ENCODE measurements at regions not wholly inside any gene's neighbourhood (a gene's known extent, or its start where the extent isn't known, plus 50 kb on each side); places are given as distances from the start of the nearest gene placed in this dataset.

DNA sequence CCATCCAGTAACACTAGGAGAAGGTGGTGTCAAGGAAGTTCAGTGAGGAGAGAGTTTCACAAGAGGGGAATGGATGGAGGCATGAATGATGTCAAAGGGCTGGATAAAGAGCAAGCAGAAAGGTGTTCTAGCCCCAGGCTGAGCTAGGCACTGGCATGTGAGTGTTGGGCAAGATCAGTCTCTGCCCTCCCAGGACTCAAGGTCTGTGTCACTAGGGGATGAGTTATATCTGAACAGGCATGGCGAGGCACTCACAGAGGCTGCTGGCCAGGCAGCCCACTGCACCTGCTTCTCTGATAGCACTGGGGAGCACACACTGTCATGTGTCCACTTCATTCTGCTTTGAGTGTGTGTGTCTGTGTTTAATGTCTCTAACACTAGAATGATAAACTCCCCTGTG lies 903.8 kb downstream of the BCL11B start:
- no peak for DNase-seq

DNA sequence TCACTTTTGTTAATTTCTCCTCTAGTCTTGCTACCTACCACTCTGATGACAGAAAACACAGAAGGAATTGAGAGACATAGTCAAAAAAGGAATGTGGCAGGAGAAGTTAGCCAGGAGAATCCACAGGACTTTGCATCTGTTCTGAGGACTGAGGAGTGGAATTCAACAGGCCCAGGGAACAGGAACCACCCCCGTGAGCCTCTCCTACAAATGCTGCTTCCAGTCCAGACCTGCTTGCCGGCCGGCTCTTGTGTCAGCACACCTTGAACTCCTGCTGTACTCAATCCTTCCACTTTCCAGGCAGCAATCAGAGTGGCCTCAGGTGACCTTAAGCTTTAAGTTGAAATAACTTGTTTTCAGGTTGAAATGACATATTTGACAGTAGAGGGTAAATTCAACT lies 903.1 kb downstream of the BCL11B start:
- no peak for DNase-seq

DNA sequence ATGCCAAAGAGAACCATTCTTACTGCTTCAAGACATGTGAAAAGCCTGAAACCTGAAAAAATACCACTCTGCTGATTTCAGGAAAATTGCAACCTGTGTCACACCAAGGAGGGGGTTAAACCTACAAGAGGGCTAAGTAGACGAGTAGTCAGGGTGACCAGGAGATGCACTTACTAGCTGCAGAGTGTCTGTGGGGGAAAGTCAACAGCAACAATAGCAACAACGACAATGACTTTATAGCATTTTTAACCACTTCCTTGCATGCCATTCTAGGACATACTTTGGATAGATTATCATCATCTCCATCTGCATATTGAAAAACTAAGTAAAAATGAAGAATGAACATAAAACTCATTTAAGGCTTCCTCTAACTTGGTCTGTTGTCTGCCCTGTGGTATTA lies 902.7 kb downstream of the BCL11B start:
- no peak for DNase-seq

DNA sequence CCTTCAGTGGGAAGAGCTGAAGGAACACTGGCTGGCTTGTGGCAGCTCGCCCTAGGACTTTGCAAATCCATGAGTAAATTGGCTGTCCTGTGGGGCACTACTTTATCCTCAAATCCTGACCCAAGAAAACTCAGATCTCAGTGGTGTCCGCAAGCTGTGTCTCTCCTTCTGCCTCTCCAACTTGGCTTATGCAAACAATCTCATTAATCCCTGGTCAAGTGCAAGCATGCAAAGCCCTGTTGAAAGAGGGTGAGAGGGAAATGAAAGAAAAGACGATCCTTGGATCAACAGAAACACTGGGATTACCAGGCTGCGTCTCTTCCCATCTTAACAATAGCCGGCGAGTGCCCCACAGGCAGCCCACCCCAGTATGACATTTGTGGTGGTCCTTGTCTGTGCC lies 901.6 kb downstream of the BCL11B start:
- DNase-seq: no peak

DNA sequence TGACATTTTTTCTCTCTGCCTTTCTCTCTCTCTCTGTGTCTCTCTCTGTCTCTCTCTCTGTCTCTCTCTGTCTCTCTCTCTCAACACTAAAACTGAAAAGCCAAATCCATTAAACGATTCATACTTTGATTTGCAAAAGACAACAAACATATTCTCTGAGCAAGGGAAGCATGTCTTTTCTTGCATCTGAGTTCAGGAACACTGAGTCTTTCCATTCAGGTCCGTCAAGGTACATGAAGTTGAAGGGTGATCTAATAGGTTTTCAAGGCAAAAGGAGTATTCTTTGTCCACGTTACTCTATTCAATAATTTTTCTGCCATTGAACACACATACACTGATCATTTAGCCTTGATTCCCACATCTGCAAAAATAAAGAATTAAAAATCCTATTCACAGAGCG lies 900.9 kb downstream of the BCL11B start:
- DNase-seq: no peak

DNA sequence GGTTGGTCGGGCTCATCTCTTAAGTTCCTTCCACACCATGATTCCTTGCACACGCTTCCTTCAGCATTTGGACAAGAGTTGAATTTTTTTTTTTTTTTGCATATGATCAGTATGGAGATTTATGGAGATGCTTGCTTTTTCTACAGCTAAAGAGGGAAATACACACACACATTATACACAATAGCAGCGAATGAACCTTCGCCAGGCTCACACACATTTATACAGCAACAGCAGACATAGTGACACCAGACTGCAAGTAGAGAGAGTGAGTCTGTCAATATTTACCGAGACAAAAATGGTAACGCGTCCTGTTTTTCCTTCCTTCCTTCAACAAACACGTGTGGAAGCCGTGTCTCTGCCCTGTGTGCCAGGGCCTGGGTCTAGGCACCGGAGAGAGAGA lies 897.9 kb downstream of the BCL11B start:
- DNase-seq: no peak

DNA sequence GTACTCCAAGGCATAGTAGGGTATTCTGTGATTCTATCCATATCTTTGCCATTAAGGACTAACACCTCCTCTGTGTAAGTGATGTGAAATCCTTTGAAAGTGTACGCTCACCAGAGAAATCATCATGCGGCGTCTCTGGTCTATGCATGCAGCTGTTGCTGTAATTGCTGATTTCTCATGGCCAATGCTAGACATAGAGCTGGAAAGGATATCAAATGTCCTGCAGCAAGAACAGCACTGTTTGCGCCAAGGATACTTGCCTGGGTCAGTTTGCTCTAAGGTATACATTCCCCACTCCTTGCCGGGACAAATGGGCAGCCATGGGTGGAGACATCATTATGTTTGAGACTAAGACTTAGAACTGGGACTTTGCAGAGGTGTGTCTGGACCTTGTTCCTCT lies 896.4 kb downstream of the BCL11B start:
- no peak for DNase-seq

DNA sequence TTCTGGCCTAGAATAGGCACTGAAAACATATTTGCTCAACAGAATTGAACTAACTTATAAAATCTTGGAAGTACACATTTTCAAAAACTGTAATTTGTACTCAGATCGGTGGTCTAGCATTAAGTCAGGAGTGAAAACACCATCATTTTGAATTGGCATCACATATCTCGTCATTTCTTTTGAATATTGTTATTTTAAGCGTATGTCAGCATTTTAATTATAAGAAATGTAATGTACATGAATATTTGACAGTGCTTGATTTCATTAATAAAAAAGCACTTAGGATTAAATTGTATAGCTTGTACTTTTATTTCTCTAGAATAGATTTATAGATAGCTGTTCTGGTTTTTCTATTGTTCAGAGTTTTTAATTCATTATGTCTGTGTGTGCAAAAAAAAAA lies 892.2 kb downstream of the BCL11B start:
- DNase-seq: no peak

DNA sequence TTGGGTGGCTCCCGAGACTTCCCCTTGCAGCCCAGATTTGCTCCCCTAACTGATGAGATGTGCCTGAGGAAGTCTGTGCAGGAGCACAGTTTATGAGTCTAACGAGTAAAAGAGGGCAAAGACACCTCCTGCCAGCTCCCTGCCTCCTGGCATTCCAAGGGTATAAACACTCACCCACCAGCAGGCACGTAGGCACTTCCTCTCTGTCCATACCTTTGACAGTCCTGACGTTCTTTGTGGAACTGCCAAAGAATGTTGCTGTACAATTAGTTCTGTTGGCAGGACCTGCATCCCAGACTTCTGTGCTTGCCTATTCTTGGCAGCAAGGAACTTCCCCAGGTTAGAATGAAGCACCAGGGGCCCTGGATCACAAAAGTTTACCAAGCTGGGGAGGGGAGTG lies 889.3 kb downstream of the BCL11B start:
- DNase-seq: no peak

DNA sequence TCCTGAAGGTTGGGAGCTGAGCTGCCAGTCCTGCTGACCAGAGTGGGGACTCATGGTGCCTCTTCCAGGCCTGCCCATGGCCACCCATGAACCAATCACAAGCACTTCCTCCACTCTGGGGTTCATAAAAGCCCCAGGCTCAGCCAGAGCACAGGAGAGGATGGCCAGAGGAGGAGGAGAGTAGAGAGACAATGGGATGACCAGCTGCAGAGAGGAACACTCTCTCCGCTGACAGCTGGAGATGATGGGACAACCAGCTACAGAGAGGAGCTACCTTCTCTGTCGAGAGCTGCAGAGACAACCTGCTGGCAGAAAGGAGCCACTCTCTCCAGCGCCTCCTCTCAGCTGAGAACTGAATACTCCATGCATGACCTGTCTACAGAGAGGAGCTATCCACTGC lies 886.1 kb downstream of the BCL11B start:
- no peak for DNase-seq

DNA sequence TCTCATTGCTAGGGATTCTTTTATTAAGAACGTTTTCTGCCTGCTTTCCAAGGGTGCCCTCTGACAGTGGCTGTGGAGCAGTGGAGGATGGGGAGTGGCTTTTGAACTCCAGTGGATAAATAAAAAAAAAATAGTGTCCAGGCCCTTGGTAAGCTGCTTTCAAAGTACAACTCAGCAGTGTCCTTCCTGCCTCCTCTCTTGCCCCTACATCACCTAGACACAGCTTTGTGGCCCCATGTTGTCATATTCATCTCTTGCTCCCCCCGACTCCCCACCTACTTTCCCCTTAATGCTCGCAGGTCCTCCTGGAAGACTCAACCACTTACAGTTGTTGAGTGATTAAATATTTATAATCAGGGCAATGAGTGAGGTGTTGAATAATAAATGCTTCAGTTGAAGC lies 880.9 kb downstream of the BCL11B start:
- no peak for DNase-seq

DNA sequence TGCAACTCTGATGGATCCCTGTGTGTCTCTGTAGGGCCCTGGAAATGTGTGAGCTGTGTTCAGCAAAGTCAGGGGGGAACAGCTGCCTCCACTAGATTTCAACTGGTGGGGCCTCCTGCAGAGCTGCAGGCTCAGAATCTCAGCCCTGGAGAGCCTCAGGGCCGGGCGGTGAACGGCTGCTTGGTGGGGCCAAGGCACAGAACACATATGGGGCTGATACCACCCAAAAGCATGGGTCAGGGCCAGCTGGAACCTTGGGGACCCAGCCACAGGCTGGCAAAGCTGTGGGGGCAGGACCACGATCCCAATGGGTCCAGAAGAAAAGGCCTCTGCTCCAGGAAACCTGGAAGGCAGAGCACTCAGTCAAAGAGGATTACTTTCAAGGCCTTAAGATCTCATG lies 878.5 kb downstream of the BCL11B start:
- DNase-seq: no peak

DNA sequence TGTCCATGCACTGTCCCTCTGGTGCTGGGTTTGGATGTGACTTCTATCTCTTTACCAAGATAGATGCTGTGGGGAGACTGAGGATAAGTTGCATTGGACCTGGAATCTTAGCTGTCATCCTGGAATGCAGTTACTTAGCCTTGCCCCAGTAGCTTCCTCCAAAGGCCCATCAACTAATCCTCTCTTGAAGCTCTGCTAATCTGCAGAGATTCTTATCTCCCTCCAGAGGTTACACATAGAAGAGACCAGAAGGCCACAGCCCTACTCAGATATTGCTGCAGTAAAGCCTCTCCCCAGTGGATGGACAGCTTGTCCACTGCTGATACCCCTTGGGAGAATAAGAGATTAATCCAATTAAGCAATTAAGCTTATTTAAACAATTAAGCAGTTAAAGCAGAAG lies 867.2 kb downstream of the BCL11B start:
- DNase-seq: no peak

DNA sequence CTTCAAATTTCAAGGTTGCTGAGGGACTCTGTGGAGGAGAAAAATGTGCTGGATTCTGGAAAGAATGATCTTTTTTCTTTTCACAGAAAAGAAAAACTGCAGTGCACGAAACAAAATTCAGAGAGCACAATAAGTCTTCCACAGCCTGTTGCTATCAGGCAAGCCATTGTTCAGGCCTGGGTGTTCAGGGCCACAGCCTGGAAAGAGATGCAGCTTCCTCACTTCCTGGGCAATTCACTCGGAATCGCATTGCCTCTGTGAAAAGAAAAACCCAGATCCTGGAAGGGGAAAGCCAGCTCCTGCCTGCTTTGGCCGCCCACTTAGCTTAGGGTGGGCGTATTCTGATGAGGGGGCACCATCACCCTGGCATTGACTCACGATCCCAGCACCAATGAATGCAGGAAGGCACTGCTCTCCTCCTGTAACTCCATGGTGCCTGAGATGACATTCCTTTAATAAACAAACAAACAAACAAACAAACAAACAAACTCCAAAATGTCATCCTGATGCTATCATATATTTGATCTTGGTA lies 863.9 kb downstream of the BCL11B start:
- no peak for DNase-seq

DNA sequence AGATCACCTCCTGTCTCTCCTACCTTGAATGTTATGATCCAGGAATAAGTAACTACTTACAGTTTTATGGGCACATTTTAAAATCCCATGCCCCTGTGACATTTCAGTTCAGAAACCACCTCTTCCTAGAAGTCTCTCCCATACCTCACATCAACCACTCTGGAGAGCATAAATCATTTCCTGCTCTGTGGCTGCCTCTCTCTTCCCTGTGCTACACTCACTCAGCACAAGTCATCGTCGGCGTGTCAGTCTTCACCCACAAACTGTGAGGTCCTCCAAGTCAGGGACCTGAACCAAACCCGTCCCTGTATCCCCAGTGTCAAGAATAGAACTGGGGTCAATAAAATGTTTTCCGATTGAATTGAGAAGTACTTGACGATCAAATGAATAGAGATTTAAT lies 863.3 kb downstream of the BCL11B start:
- DNase-seq: no peak

DNA sequence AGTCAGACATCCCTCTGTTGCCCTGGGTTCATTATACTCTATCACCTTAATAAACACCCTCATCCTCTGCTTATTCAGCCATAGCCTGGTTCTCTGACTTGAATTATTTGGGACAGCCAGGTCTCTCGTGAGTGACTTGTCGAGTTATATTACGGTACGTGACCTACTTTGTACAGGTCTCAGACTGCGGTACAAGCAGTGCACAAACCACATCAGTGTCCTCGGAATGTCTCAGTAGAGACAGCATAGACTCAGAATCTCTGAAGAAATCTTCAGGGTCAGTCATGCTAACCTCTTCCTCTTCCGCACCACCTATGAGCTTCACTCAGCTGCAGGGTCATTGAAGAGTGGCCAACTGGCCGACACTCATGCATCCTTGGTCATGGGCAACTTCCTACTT lies 860.8 kb downstream of the BCL11B start:
- no peak for DNase-seq

DNA sequence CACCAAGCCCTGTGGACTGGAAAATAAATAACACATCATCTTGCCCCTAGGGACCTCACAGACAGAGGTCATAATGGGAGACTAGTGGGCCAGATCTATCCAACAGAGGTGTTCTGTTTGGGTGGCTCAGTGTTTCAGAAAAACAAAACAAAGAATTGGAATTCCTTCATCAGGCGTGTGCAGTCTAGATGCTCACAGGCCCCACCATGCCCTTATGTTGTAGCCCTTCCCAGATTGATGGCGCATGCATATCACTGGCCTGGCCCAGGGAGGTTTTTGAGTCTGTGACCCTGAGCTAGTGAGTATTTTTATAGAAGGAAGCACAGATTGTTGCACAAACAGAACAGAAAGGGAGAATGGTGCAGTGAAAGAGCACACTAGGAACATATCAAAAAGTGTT lies 859.6 kb downstream of the BCL11B start:
- no peak for DNase-seq

DNA sequence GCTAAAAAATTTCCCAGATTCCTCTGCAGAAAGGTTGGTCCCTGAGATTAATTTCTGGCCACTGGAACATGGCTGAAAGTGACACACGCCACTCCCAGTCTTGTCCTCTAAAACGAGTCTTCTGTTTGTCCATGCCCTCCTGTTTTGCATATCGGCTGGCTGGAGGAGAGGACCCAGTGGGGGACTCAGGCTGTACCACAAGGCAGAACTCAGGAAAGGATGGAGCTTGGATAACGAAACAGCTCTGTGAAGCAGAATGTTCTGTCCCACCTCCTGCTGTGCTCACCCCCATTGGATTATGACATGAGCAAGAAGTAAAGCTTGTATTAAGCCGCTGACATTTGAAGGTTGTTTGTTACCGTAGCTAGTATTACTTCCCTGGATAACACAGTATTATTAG lies 856.2 kb downstream of the BCL11B start:
- DNase-seq: no peak

DNA sequence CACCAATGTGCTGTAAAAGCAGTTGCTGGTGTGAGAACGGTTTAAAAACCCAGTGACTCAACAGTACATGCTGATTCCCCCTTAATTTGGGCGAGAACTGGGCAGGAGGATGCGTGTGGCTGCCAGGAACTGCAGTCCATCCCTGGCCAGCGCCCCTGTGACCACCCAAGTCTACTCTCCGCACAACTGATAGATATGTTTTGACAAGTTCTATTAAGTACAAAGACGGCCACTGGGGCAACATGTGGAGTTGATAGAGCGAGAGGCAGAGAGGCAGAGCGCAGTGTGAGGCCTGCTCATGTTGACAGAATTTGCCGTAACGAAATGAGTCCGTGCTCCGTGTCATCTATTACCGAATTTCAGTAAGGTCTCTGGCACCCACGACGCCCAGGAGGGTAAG lies 855.0 kb downstream of the BCL11B start:
- DNase-seq: no peak

DNA sequence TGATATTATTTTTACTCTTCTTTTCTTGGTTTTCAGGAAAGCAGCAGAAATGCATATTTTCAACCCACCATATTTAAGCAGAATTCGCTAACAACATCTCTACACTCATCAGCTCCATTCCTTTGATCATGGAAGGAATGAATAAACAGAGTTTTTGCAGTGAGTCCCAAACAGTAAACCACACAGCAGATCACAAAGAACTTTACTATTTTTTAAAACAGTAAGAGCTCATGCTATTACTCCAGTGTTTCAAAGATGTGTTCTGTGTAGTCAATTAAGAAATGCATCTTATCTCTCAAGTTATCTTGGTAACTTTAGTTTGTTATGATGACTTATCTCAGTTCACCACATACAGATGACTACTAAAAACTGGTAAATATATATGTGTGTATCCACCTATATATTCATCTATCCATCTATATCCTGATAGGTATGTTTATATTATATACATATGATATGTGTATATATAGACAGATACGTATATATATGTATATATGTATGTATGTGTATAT lies 843.5 kb downstream of the BCL11B start:
- no peak for DNase-seq

DNA sequence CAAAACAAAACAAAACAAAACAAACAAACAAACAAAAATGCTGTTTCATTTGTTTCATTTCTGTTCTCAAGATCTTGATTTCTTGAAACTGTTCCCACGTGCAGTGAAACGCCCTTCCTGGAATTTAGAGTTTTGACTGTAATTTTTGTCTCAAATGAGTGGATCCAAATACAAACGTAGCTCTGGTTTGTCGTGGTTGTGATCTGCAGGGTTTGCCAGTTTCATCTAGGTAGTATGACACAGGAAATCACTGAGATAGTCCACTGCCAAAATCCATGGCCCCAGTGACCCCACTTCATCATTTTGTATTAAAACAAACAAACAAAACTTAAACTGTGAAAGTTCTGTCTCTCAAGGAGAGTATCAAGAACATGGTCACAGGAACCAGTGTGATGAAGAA lies 838.6 kb downstream of the BCL11B start:
- DNase-seq: no peak

DNA sequence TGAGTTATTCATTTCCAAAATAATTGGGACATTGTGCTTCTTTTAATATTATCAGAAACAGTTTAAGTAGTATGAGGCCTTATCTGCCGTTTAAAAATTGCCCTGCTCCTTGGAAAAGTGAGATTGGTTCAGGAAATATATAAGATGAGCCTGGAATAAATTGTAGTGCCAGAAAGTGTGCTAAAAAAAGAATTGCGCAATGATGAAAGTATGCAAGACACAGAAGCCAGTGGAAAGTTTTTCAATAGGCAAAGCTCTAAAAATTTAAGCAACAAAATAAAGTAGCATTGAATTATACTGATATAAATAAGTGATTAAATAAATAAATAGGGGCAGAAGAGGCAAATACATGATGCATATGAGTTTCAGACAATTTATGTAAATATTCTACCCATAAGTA lies 834.9 kb downstream of the BCL11B start:
- DNase-seq: no peak

DNA sequence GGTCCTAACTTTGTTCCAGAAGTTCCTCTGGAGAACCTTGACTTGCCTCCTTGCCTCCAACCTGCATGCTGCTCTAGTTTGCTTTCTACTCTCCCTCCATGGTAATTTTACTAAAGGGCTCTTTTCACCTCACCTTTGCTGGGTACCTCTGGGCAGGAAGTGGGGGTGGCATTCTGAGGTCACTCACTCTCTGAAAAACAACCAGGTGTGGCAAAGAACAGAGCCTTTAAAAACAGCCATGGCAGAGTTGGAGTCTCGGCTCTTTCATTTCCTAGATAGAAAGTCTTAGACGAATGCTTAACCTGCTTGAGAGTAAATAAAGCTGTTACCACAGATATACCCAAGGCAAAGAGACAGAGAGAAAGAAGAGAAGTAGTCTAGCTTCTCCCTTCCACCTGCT lies 827.9 kb downstream of the BCL11B start:
- no peak for DNase-seq

DNA sequence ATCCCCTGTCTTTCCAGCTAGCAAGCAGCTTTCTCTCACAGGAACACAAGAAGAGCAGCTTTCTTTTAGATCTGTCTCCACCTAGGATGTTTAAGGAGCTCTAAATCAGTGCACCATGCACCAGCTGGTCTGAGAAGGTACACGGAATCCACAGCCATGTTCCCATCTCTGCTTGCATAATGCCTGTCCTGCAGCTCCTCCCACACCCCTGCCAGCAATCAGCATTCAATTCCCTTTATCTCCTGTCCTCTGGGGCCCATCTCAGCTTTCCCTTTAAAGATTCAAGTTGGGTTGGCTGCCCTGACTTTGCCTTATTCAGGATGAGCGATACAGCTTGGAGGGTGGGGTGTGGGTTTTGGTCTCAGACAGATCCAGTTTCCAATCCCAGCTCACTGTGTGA lies 826.3 kb downstream of the BCL11B start:
- no peak for DNase-seq

DNA sequence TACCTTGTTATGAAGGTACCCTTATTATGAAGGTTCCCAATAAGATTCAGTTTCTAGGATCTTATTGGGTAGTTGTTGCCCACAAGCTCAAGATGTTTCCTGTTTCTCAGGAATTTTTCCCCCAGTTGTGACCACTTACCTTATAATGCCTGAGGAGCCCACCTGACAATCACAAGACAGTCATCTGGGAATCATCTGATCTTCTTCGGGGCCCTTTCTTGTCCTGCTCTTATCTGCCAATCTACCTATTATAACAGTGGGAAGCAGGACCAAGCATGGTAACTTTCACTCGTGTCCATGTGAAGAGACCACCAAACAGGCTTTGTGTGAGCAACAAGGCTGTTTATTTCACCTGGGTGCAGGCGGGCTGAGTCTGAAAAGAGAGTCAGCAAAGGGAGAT lies 825.5 kb downstream of the BCL11B start:
- DNase-seq: no peak

DNA sequence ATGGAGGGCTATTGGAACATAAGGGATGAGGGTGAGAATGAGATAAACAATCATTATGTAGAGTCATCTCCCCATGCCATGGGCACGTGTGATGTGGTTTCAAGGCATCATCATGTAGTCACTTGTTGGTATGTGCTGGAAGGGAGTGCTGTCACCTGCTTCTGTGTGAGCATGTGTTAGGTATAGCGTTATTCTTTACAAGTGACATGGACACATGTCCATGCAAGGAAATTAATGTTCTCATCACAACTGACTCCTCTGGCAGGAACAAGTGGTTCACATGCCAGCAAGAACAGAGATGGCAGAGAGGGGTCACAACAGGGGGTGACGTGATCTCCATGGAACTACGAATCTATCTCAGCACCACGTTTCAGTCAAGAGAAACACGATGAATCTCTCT lies 815.8 kb downstream of the BCL11B start:
- no peak for DNase-seq
